Activated naive CD8-positive, alpha-beta T cell treated with anti-CD3 and anti-CD28 coated beads for 36 hours (primary cell): ENCODE measurements at regions not wholly inside any gene's neighbourhood (a gene's known extent, or its start where the extent isn't known, plus 50 kb on each side); places are given as distances from the start of the nearest gene placed in this dataset.

Source experiments
- DNase-seq: peaks from one replicate; pipeline ENCODE4 v3.0.0; 2021
- H3K27ac Mint-ChIP-seq: one replicate; pipeline ENCODE4 v1.8.0; 2022; ENCODE audit warnings: mild to moderate bottlenecking, moderate library complexity, mixed read lengths
- H3K27me3 Mint-ChIP-seq: one replicate; pipeline ENCODE4 v1.8.0; 2022; ENCODE audit warnings: mild to moderate bottlenecking, mixed read lengths
- H3K36me3 Mint-ChIP-seq: one replicate; pipeline ENCODE4 v1.8.0; 2021; ENCODE audit warnings: mild to moderate bottlenecking, mixed read lengths
- H3K4me1 Mint-ChIP-seq: one replicate; pipeline ENCODE4 v1.8.0; 2021; ENCODE audit warnings: mixed read lengths
- H3K4me3 Mint-ChIP-seq: one replicate; pipeline ENCODE4 v1.8.0; 2022; ENCODE audit warnings: mild to moderate bottlenecking, moderate library complexity, mixed read lengths
- H3K9me3 Mint-ChIP-seq: one replicate; pipeline ENCODE4 v1.8.0; 2022; ENCODE audit warnings: mixed read lengths

- Mint-ChIP-seq H3K9me3 (no peaks in the 10 kb centered on the region), H3K36me3 (no peaks in the 10 kb centered on the region), H3K27ac (no peak overlapping the region), H3K4me1 (peaks cover 9% of the 10 kb centered on the region), H3K27me3 (no peaks in the 10 kb centered on the region), H3K4me3 (no peak overlapping the region)
- no peak for DNase-seq
Measured at GRCh38 chr11:59267736-59268475, 55.2 kb upstream of the MPEG1 start.

DNA sequence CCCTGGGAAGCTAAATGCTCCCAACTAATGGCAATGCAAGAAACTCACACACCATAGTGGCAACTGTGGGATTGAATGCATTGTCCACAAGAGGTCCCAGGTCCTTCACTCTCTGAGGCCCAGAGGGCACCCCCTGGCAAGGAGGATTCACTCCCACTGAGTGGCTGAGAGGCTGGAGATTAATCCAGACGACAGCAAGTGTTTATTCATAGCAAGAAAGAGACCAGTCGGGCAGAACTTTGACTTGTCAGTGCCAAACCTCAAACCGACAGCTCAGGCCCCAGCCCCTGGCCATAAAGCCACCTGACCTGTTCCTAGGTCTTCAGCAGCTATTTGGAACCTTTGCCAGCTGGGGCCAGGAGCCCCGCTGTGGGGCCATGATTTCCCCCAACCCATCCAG, 54.5 kb upstream of the MPEG1 start:
- Mint-ChIP-seq H3K4me3 (no peak overlapping the region), H3K27ac (no peak overlapping the region), H3K27me3 (no peaks in the 10 kb centered on the region), H3K36me3 (no peaks in the 10 kb centered on the region), H3K9me3 (no peaks in the 10 kb centered on the region), H3K4me1 (peaks cover 3% of the 10 kb centered on the region)
- no peak for DNase-seq

- no peaks in the 10 kb centered on the region for H3K27me3 Mint-ChIP-seq
- no peak overlapping the region for H3K4me3 Mint-ChIP-seq
- no peak overlapping the region for H3K27ac Mint-ChIP-seq
- no peak for DNase-seq
- H3K9me3 Mint-ChIP-seq = no peaks in the 10 kb centered on the region
- peaks cover 1% of the 10 kb centered on the region for H3K4me1 Mint-ChIP-seq
- H3K36me3 Mint-ChIP-seq = no peaks in the 10 kb centered on the region
Measured at GRCh38 chr11:59266491-59266890, 53.8 kb upstream of the MPEG1 start.

DNA sequence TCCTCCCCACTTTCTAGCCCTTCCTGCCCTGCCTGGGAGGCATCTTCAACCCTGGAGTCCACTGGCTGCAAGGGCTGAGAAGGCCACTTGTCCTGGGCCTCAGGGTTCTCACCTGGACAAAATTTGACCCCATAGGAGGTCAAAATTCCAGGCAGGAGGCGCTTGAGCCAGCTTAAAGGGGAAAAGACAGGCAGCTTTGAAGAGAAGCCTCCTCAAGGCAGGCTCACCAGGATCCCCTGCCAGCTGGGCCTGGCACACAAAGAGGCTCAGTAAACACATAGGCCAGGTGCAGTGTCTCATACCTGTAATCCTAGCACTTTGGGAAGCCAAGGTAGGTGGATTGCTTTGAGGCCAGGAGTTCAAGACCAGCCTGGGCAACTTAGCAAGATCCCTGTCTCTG, 53.0 kb upstream of the MPEG1 start:
- no peak overlapping the region for H3K4me3 Mint-ChIP-seq
- H3K27me3 Mint-ChIP-seq = no peaks in the 10 kb centered on the region
- H3K27ac Mint-ChIP-seq = no peak overlapping the region
- no peaks in the 10 kb centered on the region for H3K4me1 Mint-ChIP-seq
- no peaks in the 10 kb centered on the region for H3K9me3 Mint-ChIP-seq
- DNase-seq = no peak
- H3K36me3 Mint-ChIP-seq = no peaks in the 10 kb centered on the region

DNA sequence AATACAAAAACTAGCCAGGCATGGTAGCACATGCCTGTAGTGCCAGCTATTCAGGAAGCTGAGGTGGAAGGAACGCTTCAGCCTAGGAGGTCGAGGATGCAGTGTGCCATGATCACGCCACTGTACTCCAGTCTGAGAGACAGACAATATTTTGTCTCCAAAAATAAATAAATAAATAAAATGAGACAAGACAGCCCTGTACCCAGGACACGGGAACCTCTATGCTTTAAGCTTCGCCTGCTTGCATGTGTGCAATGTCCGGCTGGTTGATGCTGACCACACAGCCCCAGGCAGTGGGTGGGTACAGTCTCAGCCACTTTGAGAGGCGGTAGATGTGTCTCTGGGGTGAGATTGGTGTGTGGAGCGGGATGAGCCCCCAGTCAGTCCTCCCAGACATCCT, 52.0 kb upstream of the MPEG1 start:
- Mint-ChIP-seq H3K9me3 (no peaks in the 10 kb centered on the region), H3K36me3 (no peaks in the 10 kb centered on the region), H3K27ac (no peak overlapping the region), H3K4me1 (no peaks in the 10 kb centered on the region), H3K4me3 (no peak overlapping the region), H3K27me3 (no peaks in the 10 kb centered on the region)
- DNase-seq = no peak

- no peaks in the 10 kb centered on the region for H3K9me3 Mint-ChIP-seq
Measured at GRCh38 chr11:59263225-59263894, 50.6 kb upstream of the MPEG1 start.

More at GRCh38 chr11:59263225-59263894, 50.6 kb upstream of the MPEG1 start:
- H3K4me3 Mint-ChIP-seq = no peak overlapping the region
- H3K36me3 Mint-ChIP-seq = no peaks in the 10 kb centered on the region
- no peak overlapping the region for H3K27ac Mint-ChIP-seq
- DNase-seq = no peak
- no peaks in the 10 kb centered on the region for H3K4me1 Mint-ChIP-seq
- H3K27me3 Mint-ChIP-seq = no peaks in the 10 kb centered on the region
